Fibroblast of skin of right quadriceps (primary cell): ENCODE measurements at regions not wholly inside any gene's neighbourhood (a gene's known extent, or its start where the extent isn't known, plus 50 kb on each side); places are given as distances from the start of the nearest gene placed in this dataset.

Source experiments
- DNase-seq: peaks from one replicate; pipeline ENCODE4 v3.0.0-alpha.2; 2013

DNA sequence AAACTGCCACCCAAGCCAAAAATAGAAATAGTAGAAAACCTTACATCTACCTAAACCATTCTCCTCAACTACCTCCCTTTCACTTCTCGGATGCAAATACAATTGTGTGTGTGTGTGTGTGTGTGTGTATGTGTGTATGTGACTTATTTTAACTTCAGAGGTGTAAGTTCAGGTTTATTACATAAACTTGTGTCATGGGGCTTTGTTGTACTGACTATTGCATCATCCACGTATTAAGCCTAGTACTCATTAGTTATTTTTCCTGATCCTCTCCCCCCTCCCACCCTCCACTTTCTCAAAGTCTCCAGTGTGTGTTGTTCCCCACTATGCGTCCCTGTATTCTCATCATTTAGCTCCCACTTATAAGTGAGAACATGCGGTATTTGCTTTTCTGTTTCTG, 592.5 kb upstream of the ATP2B1 start:
- DNase-seq: no peak

DNA sequence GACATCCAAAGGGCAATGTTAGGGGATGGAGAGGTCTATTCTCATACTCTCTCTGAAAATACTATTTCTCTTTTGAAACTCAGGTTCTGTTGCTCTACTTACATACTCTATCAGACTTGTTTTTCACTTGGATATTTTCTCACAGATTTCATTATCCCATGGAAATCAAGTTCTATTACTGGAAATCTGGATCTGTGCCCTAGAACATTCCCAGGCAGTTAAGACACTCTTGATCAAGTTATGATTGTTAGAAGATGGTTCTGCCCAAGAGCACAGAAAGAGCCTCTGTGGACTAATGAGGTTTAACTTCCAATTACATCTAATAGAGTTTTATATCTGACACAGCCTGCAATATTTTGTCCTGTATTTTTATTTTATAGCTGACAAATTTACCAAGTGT, 591.0 kb upstream of the ATP2B1 start:
- DNase-seq: no peak

DNA sequence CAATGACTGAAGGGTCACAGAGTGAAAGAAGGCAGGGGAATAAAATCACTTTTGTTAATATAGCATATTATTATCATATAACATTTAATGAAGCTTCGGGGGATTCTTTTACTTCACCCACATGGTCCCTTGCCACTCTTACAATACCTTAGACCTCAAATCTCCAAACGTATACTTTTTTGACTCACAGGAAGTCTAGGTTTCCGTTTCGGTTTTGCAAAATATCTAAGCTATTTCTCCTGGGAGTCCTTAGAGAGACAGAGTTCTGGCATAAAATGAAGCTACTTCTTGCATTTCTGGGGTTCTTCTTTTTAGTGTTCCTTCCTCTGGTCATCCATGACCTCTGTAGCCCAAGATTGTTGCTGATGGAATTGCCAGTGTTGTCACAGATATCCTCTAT, 590.5 kb upstream of the ATP2B1 start:
- no peak for DNase-seq

DNA sequence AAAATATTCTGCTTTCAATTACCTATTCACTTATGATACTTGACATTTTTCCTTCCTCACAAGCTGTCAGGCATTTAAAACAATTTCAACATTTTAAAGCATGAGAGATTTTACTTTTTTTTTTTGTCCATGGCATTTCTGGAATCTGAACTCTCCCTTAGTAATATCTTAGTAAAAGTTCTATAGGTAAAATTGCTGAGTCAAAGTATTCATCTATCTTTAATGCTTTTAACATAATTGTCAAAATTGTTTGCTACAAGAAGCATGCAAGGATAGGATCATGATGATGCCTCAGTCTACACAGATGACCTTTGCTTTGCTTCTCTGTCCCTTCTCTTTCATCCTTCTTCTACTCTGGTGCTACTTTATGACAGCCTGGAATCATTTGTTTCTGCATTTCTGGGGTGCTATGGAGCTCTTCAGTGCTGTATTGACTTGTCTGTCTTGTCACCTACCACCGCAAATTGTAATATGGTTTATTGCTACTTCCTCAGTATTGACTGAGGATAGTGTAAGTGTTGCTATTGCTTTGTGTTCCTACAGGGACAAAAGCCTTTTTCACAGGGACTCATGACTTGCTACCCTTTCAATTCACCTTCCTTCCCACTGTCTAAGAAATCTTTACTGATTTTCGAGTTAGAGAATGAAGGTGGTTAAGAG, 589.8 kb upstream of the ATP2B1 start:
- DNase-seq: peak; percentile 6

DNA sequence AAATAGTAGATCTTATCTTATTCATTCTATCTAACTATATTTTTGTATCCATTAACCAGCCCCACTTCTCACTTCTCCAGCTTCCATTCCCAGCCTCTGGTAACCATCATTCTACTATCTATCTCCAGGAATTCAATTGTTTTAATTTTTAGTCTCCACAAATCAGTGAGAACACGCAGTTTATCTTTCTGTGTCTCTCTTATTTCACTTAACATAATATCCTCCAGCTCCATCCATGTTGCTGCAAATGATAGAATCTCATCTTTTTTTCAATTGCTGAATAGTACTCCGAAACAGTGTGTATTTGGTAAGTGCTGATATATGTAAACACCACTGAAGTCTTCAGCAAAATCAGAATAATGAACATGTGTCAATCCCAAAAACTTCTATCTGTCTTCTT, 587.2 kb upstream of the ATP2B1 start:
- no peak for DNase-seq

DNA sequence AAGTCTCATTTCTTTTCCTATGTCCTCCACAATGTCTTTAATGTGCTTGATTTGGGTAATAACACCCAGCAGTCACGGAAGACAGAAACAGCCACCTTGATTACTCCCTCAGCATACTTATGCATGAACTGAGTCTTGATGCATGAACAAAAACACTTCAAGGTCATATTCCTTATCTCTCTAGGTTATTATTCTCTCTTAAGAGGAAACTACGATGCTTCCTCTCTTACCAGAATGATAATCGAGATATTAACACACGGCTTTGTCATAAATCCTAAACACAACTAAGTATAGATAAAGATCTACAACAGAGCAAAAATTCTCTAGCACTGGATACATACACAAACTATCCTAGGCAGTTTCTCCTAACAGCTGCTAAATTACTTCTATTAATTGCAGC, 583.5 kb upstream of the ATP2B1 start:
- DNase-seq: no peak

DNA sequence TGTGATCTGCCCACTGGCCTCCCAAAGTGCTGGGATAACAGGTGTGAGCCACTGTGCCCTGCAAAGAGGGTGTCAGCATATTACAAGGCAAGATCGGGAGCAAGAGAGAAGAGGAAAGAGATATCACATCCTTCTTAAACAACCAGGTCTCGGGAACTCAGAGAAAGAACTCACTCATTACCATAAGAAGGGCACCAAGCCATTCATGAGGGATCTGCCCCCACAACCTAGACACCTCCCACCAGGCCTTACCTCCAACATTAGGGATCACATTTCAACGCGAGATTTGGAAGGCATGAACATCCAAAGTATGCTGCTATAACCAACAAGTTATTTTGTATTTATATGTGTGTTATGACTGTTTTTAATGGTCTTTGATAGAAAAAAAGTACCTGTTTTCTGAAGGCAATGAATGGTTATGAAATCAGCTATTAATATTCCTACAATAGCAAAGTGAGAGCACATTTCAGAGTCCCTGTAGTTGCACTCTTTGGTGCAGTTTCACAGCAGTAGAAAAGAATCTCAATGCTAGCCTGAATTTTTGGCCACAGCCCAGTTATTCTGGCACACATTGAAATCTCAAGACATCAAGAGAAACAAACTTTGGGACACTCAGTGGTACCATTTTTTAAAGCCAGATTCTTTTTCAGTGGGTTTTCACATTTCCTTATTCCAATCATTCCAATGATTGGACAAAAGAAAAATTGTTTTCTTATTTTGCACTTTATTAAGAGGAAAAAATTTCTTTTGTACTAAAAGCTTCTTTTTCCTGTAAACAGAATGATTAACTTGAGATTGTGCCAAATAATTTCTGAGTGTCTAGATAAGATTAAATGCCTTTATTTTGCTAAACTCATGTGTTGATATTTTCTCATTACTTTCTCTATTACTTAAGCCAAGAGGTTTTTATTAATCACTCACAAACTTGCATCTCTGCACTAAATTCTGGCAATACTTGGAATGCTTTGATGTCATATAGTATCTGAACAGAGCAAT, 582.6 kb upstream of the ATP2B1 start:
- no peak for DNase-seq

DNA sequence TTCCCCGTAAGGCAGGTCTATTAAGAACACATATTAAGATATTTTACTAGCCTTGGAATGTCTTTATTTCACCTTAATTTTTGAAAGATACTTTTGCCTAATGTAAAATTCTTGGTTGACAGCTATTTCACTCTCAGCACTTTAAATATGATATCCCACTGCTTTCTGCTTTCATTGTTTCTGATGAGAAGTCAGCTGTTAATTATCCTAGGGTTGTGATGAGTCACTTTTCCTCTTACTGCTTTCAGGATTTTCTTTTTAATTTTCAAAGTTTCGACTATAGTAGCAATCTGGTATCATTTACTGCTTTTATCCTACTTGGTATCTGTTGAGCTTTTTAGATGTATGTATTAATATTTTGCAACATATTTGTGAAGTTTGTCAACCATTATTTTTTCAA, 578.9 kb upstream of the ATP2B1 start:
- DNase-seq: no peak

DNA sequence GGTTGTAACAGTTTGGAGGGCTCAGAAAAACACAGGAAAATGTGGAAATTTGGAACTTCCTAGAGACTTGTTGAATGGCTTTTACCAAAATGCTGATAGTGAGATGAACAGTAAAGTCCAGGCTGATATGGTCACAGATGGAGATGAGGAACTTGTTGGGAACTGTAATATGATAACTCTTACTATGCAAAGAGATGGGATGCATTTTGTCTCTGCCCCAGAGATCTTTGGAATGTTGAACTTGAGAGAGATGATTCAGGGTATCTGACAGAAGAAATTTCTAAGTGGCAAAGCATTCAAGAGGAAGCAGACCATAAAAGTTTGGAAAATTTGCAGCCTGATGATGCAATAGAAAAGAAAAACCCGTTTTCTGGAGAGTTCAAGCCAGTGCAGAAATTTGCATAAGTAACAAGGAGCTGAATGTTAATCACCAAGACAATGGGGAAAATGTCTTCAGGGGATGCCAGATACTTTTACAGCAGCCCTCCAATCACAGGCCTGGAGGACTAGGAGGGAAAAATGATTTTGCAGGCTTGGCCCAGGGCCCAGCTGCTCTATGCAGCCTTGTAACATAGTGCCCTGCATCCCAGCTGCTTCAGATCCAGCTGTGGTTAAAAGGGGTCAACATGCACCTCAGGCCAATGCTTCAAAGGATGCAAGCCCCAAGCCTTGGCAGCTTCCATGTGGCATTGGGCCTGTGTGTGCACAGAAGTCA, 572.7 kb upstream of the ATP2B1 start:
- DNase-seq: no peak

DNA sequence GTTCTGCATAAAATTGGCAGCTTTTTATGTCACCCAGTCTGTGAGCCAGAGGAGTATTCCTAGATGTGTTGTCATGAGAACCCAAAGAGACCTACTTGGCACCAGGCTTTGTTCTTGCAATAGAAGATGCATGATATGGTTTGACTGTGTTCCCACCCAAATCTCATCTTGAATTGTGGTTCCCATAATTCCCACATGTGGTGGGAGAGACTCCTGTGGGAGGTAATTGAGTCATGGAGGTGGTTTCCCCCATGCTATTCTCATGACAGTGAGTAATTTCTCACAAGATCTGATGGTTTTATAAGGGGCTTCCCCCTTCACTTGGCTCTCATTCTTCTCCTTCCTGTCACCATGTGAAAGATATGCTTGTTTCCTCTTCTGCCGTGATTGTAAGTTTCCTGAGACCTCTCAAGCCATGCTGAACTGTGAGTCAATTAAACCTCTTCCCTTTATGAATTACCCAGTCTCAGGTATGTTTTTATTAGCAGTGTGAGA, 572.0 kb upstream of the ATP2B1 start:
- DNase-seq: peak; percentile 51

DNA sequence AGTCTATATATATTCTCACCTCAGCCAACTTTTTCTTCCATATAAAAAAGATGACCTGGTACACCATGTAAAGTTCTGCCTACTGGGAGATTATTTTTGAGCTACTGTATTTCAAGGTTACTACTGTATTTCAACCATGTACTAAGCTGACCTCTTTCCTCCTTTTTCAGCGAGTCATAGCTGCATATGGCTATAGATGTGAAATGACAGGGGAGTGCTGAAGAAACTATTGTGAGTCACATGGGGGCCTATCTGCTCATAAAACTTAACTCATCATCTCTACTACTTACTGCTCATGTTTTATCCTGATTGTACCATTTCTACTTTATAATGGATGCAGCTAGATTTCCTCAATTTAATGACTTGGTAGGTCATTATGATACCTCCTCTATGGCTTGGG, 571.4 kb upstream of the ATP2B1 start:
- peak; percentile 77 for DNase-seq

DNA sequence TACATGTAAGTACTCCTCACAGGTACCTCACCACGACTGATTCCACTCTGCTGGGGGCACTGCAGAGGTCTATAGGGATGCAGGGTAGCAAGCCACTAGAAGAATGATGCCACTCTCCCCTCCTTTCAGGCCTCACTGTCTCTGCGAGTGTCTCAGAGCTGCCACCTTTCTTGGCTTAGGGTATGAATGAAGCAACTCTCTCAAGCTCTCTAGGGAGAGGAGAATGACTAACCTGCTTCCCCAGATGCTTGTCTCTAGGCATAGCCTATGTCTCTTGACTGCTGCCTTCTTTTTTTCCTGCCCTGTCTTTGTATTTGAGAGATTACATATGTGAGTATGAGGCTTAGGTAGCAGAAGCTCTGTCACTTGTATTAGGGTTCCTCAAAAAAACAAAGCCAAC, 566.5 kb upstream of the ATP2B1 start:
- DNase-seq: no peak

DNA sequence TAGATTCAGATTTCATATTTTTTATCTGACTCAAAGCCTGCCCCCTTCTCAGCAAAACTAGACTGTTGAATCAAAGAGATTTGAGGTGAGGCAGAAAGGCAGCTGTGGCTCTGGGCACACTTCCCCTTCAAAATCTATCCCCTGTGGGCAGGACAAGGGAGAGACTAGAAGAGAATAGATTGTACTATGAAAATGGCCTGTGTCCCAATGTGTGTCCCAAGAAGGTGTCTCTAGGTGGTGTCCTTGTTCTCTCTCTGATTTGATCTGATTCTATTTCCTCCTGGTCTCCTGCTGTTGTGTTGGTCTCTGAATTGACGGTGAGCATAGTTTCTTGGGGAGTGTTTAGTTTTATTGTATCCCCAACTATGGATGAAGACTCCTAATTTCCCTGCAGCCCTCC, 565.8 kb upstream of the ATP2B1 start:
- no peak for DNase-seq

DNA sequence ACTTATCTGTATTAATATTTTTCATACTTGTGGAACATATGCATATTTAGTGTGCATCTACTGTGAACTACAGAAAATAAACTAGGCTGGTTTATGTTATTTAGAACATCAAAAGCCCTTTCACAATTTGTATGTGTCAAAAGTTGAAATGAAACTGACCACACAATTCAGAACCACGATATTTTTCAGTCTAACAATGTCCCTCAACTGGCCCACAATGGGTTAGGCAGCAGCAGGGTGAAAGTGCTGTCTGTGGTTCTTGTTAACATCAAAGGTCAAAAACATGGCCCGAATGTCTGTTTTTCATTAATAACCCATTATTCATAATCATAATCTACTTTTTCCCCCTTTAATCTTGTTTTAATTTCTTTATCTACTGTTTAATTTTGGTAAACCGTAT, 559.9 kb upstream of the ATP2B1 start:
- DNase-seq: no peak

DNA sequence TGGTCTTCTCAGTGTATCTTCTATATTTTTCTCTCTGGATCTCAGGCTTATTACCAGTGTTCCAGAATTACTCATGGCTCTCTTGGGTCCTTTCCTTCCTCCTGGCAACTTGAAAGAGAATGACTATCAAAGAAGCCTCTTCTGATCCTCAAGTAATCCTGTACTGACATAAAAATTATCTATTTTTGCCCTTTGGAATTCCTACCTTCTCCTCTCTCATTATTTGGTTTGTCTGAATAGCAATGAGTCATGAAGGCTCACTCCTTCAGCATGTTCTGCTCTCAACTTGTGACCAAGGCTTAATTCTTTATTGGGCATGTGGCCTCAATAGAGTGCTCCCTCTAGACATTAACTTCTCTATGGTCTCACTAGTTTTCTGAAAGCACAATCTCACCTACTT, 553.6 kb upstream of the ATP2B1 start:
- peak; percentile 60 for DNase-seq

DNA sequence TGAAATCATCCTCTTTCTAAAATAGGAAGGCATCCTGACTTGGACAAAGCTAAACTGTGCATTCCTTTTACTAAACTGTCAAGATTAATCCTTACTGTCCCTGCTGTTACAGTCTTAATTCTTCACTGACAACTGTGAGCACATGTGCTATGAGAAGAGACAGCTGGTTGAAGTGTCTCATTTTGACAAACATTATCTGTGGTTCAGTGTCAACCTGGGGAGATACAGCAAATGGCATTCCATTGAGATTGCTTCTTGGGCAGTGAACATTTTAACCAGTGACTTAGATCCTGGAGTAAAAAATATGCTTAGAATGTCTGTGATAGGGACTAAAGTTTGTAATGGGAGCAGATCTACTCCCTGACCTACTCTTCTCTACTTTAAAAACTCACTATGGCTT, 552.6 kb upstream of the ATP2B1 start:
- DNase-seq: peak; percentile 16

DNA sequence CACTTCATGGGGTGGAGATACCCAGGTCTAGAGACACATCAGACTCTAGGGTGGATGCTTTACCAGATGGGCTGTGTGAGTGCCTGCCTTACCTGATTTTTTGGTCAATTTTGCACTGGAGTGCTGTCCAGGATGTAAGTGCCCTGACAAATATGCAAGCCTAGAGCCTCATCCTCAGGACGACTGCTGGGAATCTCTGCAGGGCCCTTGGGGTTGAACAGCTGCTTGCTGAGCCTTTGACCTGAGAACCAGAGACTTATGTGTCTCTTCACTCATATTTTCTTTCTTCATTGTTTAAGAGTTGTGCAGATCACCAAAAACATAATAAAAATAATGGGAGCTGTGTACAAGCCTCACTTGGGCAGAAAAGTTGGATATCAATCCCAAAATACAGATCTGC, 551.5 kb upstream of the ATP2B1 start:
- no peak for DNase-seq

DNA sequence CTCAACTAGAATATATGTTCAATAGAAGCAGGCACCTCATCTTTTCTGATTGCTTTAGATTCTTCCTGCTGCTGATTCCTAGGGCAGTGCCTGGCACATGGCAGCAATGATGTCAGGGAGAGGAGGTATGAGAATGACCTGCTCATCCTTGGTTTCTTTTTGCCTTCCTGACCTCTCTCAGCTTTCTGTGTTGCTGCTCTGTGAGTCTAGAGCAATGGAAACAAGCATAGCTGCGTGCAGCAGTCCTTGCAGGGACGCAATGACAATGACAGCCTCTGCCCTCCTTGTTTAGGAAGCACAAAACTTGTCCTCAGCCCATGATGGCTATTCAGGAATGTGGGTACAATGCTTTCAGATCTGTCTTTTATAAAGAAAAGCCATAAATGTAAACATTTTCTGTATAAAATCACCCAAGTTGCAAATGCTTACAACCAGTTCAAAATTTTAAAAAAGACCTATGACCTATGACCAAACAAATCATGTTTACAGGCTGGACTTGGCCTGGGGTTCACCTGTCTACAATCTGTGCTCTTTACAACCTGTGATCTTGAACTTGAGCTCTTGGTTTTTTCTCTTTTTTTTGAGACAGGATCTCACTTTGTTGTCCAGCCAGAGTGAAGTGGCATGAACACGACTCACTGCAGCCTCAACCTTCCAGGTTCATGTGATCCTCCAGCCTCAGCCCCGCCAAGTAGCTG, 549.4 kb upstream of the ATP2B1 start:
- DNase-seq: no peak

DNA sequence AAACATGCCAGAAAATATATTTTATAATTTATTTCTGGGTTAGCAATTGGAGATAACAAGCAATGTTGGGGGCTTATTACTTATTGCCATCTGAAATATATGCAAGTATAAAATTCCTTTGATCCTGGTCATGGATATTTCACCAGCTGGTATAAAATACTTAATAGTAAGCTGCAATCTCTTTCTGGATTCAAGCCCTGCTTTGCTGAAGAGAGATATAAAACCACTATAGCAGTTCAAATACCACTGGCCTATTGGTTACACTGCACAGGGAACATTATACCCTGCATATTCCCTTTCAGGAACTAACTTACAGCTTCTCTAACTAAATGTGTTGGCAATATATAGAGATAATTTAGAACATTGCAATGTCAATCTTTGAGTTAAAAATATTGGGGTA, 546.2 kb upstream of the ATP2B1 start:
- DNase-seq: no peak

DNA sequence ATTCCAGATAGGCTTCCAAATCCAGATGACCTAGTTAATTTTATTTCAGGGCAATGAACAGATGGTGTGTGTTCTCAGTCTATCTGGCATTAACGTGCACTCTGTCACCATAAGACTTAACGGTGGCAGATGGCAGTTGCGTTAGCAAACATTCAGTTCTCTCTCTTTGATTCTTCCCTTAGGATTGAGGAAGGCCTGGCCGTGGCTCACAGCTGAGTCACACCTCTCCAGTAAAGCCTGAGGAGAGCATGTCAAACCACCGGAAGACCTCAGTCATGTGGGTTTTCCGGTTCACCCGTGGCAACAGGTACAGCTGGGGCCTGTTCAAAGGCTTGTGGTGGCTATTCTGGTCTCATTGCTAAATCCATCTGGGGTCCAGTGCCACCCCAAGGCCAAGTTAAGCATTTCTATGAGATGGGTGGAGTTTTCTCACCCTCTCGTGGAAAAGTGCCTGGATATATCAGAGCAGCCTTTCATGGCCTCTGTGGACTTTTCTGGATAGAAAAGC, 545.1 kb upstream of the ATP2B1 start:
- DNase-seq: peak; percentile 85

DNA sequence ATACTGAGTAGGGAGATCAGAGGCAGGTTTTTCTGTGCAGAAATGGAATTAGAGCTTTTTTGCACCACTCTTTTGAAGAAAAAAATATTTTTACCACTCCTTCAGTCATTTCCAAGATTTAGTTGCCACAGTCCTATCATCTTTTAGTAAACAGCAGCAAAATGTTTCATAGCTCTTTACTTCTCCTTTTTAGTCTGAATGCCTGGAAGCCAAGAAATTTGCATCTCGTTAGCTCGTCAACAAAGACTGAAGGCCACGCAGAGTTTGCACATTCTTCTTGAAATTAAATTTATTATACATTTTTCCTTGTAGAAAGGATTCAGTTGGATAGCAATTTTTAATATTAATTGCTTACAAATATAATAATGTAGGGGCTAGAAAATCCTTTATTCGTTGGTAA, 544.5 kb upstream of the ATP2B1 start:
- DNase-seq: no peak

DNA sequence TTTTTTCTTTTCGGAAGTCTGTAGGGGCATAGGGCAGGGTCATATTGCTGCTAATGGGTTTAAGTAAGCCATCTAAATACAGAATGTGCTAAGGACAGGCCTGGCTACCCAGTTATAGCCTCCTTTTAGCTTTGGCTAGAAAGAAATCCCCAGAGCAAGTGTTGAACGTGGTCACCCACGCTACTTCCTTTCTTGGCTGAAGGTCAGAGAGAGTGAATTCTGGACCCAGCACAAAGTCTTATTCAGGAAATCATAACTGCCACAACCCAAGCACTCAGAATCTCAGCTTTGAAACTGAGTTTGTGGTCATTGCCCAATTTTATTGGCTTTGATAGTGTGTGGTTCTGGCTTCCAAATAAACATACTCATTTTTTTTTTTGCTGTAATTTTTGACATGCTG, 542.1 kb upstream of the ATP2B1 start:
- no peak for DNase-seq

DNA sequence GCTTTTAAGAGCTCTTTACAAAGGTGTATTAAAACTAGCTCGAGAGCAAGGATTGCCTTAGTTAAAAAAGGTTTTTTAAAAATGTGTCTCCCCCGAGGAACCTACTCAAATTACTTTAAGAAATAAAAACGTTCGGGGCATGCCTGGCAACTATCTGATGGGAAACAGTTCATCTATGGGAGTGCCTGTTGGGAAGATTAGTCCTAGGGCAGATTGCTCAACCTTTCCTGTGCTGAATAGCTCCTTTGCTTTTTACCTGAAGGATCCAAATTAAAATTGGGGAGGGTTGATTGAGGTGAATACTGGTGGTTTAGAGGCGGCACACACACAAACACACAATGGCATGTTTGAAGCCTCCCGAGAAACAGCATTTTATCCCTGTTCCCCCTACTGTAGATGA, 541.4 kb upstream of the ATP2B1 start:
- DNase-seq: no peak
